H9 (cell line): ENCODE measurements at regions not wholly inside any gene's neighbourhood (a gene's known extent, or its start where the extent isn't known, plus 50 kb on each side); places are given as distances from the start of the nearest gene placed in this dataset.

ENCODE experiments used
- DNase-seq: peaks from one replicate; pipeline ENCODE4 v3.0.0-alpha.2; 2017
- H2AFZ ChIP-seq: one replicate; pipeline ENCODE4 v1.6.1; 2013; ENCODE audit warnings: mild to moderate bottlenecking, low read length, control low read depth, moderate library complexity
- H2AK5ac ChIP-seq: 2 replicates; pipeline ENCODE4 v1.6.1; 2013; ENCODE audit warnings: low read length, control low read depth, mixed read lengths; ENCODE audit not compliant: insufficient read length
- H2BK120ac ChIP-seq: one replicate; pipeline ENCODE4 v1.6.1; 2013; ENCODE audit warnings: low read depth, mild to moderate bottlenecking, low read length, control low read depth, inconsistent platforms; ENCODE audit not compliant: poor library complexity, severe bottlenecking
- H2BK12ac ChIP-seq: 2 replicates; pipeline ENCODE4 v1.6.1; 2013; ENCODE audit warnings: low read length, control low read depth, mixed read lengths, low read depth; ENCODE audit not compliant: insufficient read length
- H2BK15ac ChIP-seq: 2 replicates; pipeline ENCODE4 v1.6.1; 2013; ENCODE audit warnings: low read depth, low read length, control low read depth
- H2BK20ac ChIP-seq: one replicate; pipeline ENCODE4 v1.6.1; 2013; ENCODE audit warnings: low read depth, mild to moderate bottlenecking, low read length, control low read depth, inconsistent platforms; ENCODE audit not compliant: poor library complexity, severe bottlenecking
- H2BK5ac ChIP-seq: 2 replicates; pipeline ENCODE4 v1.6.1; 2013; ENCODE audit warnings: low read length, control low read depth, mixed read lengths; ENCODE audit not compliant: insufficient read length
- H3K14ac ChIP-seq: 2 replicates; pipeline ENCODE4 v1.6.1; 2013; ENCODE audit warnings: low read length, control low read depth; ENCODE audit not compliant: insufficient read depth
- H3K18ac ChIP-seq: 2 replicates; pipeline ENCODE4 v1.6.1; 2013; ENCODE audit warnings: low read depth, mild to moderate bottlenecking, mixed read lengths, low read length, control low read depth; ENCODE audit not compliant: insufficient read length
- H3K23ac ChIP-seq: 2 replicates; pipeline ENCODE4 v1.6.1; 2013; ENCODE audit warnings: low read length, control low read depth, mixed read lengths, low read depth; ENCODE audit not compliant: insufficient read length
- H3K23me2 ChIP-seq: 2 replicates; pipeline ENCODE4 v1.6.1; 2013; ENCODE audit warnings: low read depth, mild to moderate bottlenecking, mixed read lengths, low read length, control low read depth; ENCODE audit not compliant: insufficient read length, poor library complexity, severe bottlenecking
- H3K27ac ChIP-seq: 2 replicates; pipeline ENCODE4 v1.5.1; 2013; ENCODE audit warnings: low read length, control low read depth, mixed read lengths, low read depth; ENCODE audit not compliant: insufficient read length
- H3K27me3 ChIP-seq: 2 replicates; pipeline ENCODE4 v1.6.1; 2013; ENCODE audit warnings: low read length, control low read depth, inconsistent platforms; ENCODE audit not compliant: insufficient read depth
- H3K4ac ChIP-seq: 2 replicates; pipeline ENCODE4 v1.6.1; 2013; ENCODE audit warnings: low read depth, mild to moderate bottlenecking, control low read depth, inconsistent platforms, low read length, moderate library complexity
- H3K4me1 ChIP-seq: 2 replicates; pipeline ENCODE4 v1.6.1; 2013; ENCODE audit warnings: low read length, control low read depth, inconsistent platforms; ENCODE audit not compliant: insufficient read depth
- H3K4me2 ChIP-seq: 2 replicates; pipeline ENCODE4 v1.6.1; 2013; ENCODE audit warnings: low read length, control low read depth, mixed read lengths; ENCODE audit not compliant: insufficient read length, insufficient read depth
- H3K56ac ChIP-seq: 2 replicates; pipeline ENCODE4 v1.6.1; 2013; ENCODE audit warnings: low read depth, mild to moderate bottlenecking, mixed read lengths, low read length, control low read depth; ENCODE audit not compliant: insufficient read length
- H3K79me1 ChIP-seq: 2 replicates; pipeline ENCODE4 v1.6.1; 2013; ENCODE audit warnings: low read depth, mild to moderate bottlenecking, moderate library complexity, low read length, control low read depth, inconsistent platforms; ENCODE audit not compliant: insufficient read depth, poor library complexity, severe bottlenecking
- H3K79me2 ChIP-seq: 2 replicates; pipeline ENCODE4 v1.6.1; 2013; ENCODE audit warnings: low read length, control low read depth, inconsistent platforms; ENCODE audit not compliant: insufficient read depth
- H3K9ac ChIP-seq: 2 replicates; pipeline ENCODE4 v1.6.1; 2013; ENCODE audit warnings: low read length, control low read depth, mixed read lengths; ENCODE audit not compliant: insufficient read length; ENCODE audit errors: extremely low read depth
- H3K9me3 ChIP-seq: one replicate; pipeline ENCODE4 v1.6.1; 2013; ENCODE audit warnings: low read depth, low read length, inconsistent platforms; ENCODE audit not compliant: control insufficient read depth
- H3T11ph ChIP-seq: one replicate; pipeline ENCODE4 v1.6.1; 2013; ENCODE audit warnings: mild to moderate bottlenecking, low read length, control low read depth, inconsistent platforms
- H4K20me1 ChIP-seq: one replicate; pipeline ENCODE4 v1.6.1; 2013; ENCODE audit not compliant: control insufficient read depth, insufficient read length, insufficient read depth
- H4K5ac ChIP-seq: 2 replicates; pipeline ENCODE4 v1.6.1; 2013; ENCODE audit warnings: low read depth, mild to moderate bottlenecking, mixed read lengths, low read length, control low read depth; ENCODE audit not compliant: insufficient read length
- H4K8ac ChIP-seq: replicated peaks from 2 replicates; pipeline ENCODE4 v1.6.1; 2013; ENCODE audit warnings: low read length, control low read depth, mixed read lengths, low read depth; ENCODE audit not compliant: insufficient read length
- H4K91ac ChIP-seq: 2 replicates; pipeline ENCODE4 v1.6.1; 2013; ENCODE audit warnings: low read depth, mild to moderate bottlenecking, moderate library complexity, mixed read lengths, low read length, control low read depth; ENCODE audit not compliant: insufficient read length
- H3K27ac Mint-ChIP-seq, 3 experiments: 2 replicates in 2 of 3; 3 replicates in 1 of 3; pipeline ENCODE4 v1.8.0; 2020 to 2021; ENCODE audit warnings: mixed read lengths in 3 of 3, mild to moderate bottlenecking in 1 of 3, moderate library complexity in 1 of 3
- H3K27me3 Mint-ChIP-seq: 2 replicates; pipeline ENCODE4 v1.8.0; 2021; ENCODE audit warnings: low read depth, mild to moderate bottlenecking, moderate library complexity, mixed read lengths
- H3K36me3 Mint-ChIP-seq, 3 experiments: 2 replicates in 2 of 3; 3 replicates in 1 of 3; pipeline ENCODE4 v1.8.0; 2020 to 2021; ENCODE audit warnings: low read depth in 3 of 3, mixed read lengths in 3 of 3; ENCODE audit not compliant: insufficient read depth in 1 of 3
- H3K4me1 Mint-ChIP-seq, 2 experiments: 2 replicates each; pipeline ENCODE4 v1.8.0; 2020; ENCODE audit warnings: mixed read lengths in 2 of 2
- H3K4me3 Mint-ChIP-seq, 2 experiments: 2 replicates in 1 of 2; 3 replicates in 1 of 2; pipeline ENCODE4 v1.8.0; 2020 to 2021; ENCODE audit warnings: mild to moderate bottlenecking in 2 of 2, mixed read lengths in 2 of 2, moderate library complexity in 1 of 2
- H3K9me3 Mint-ChIP-seq, 2 experiments: 2 replicates in 1 of 2; 3 replicates in 1 of 2; pipeline ENCODE4 v1.8.0; 2020; ENCODE audit warnings: mild to moderate bottlenecking in 2 of 2, mixed read lengths in 2 of 2, moderate library complexity in 1 of 2
- WGBS: extraction: QIAGEN DNeasy Blood & Tissue Kit; methylation state at CpG from one replicate; pipeline ENCODE4 v1.1.7; 2013; ENCODE audit warnings: missing lambda C conversion rate, low lambda C conversion rate, mixed read lengths; ENCODE audit not compliant: insufficient read length; ENCODE audit errors: extremely low coverage; 5-methylcytosine and 5-hydroxymethylcytosine counted together
- TF ChIP-seq, protein P1 (sequence below): fragments of 200-600 bp; sonication (generic); conservative IDR thresholded peaks from 3 replicates; pipeline ENCODE4 v1.8.0; 2021; ENCODE audit warnings: antibody characterized with exemption, mild to moderate bottlenecking

DNA sequence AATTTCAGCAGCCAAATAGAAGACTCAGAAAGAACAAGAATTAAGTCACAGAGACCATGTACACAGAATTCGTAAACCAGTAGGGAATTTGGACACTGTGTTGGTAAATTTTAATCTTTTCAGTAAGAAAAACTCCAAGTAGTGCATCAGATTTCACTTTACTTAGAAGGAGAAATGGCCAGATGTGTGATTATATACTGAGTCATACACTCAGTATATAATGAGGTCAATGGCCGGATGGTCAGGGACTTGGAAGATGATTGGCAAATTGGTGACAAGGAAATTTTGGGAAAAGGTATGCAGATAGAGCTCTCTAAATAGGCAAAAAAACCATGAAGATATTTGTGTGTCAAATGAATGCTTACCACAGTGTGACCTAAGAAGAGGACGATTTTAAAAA is 399.8 kb upstream of the LRRC7 start:
- Histone ChIP-seq H3K27me3 (no peaks in the 10 kb centered on the region), H2BK120ac (no peak overlapping the region), H3K18ac (no peak overlapping the region), H2BK5ac (no peak overlapping the region), H2AFZ (no peak overlapping the region), H3K4me2 (no peak overlapping the region), H4K8ac (no peak overlapping the region), H2BK20ac (no peak overlapping the region), H4K5ac (no peak overlapping the region), H3K56ac (no peak overlapping the region), H3T11ph (no peak overlapping the region), H3K14ac (no peak overlapping the region), H3K4ac (no peak overlapping the region), H4K91ac (no peak overlapping the region), H3K79me1 (no peaks in the 10 kb centered on the region), H2BK15ac (no peak overlapping the region), H2AK5ac (no peak overlapping the region), H3K23ac (no peak overlapping the region), H3K23me2 (no peaks in the 10 kb centered on the region), H3K27ac (no peak overlapping the region), H2BK12ac (no peak overlapping the region), H3K79me2 (no peaks in the 10 kb centered on the region), H3K9me3 (no peaks in the 10 kb centered on the region), H3K4me1 (no peaks in the 10 kb centered on the region), H4K20me1 (no peaks in the 10 kb centered on the region), H3K9ac (no peak overlapping the region)
- Mint-ChIP-seq H3K36me3 (peaks cover 6 to 22% (median 17%) of the 10 kb centered on the region in 3 experiments), H3K4me3 (no peak overlapping the region), H3K27ac (no peak overlapping the region), H3K27me3 (no peaks in the 10 kb centered on the region), H3K9me3 (peaks cover 15 to 22% of the 10 kb centered on the region in 2 experiments), H3K4me1 (no peaks in the 10 kb centered on the region)
- TF ChIP-seq, protein P1, sequence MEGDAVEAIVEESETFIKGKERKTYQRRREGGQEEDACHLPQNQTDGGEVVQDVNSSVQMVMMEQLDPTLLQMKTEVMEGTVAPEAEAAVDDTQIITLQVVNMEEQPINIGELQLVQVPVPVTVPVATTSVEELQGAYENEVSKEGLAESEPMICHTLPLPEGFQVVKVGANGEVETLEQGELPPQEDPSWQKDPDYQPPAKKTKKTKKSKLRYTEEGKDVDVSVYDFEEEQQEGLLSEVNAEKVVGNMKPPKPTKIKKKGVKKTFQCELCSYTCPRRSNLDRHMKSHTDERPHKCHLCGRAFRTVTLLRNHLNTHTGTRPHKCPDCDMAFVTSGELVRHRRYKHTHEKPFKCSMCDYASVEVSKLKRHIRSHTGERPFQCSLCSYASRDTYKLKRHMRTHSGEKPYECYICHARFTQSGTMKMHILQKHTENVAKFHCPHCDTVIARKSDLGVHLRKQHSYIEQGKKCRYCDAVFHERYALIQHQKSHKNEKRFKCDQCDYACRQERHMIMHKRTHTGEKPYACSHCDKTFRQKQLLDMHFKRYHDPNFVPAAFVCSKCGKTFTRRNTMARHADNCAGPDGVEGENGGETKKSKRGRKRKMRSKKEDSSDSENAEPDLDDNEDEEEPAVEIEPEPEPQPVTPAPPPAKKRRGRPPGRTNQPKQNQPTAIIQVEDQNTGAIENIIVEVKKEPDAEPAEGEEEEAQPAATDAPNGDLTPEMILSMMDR, result no peak
- DNase-seq, result no peak
- WGBS, result no CpG with 5 or more reads among the region's 3 CpGs
